ENCODE measurements at regions not wholly inside any gene's neighbourhood (a gene's known extent, or its start where the extent isn't known, plus 50 kb on each side); places are given as distances from the start of the nearest gene placed in this dataset.

- DNase-seq (ENCODE audit: low read depth, low spot score) = no peak
These were observed 299.2 kb upstream of the ZMIZ1 start for GRCh38 chr10:78769526-78769925.

DNA sequence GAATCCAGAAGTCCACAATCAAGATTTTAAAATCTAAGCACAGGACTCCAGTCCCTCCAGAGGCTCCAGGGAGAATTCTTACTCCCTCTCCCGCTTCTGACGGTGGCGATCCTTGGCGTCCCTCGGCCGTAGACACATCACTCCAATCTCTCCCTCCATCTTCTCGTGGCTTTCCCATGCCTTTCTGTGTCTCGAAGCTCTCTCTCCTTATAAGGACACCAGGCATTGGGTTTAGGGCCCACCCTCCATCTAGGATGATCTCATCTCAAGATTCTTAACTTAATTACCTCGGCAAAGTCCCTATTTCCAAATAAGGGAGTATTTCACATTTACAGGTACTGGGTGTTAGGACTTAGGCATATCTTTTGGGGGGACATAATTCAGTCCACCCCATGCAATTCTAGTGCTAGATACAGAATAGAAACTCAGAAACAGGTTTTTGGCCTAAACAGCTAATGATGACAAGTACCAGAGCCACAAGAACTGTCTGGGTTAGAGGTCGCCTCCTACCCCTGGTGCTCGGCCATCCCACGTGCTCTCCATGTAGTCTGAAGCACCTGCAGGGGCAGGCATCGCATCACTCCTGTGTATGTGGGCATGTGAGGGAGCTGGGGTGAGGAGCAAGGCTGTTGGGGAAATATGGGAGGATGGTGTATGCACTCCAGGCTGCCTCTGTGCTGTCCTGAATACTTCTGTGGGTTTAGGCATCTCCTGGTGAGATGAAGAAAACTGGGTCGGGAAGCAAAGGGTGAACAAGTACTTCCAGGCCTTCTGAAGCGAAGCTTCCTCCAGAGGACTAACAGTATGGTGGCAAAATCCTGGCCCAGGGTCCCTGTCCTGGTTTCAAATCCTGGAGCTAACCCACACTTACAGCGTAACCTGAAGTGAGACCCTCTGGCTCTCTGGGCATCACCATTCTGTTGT lies 298.3 kb upstream of the ZMIZ1 start:
- DNase-seq (ENCODE audit: low read depth, low spot score) = no peak

- no peak for DNase-seq (ENCODE audit: low read depth, low spot score)
These were observed 297.5 kb upstream of the ZMIZ1 start for GRCh38 chr10:78771260-78771659.

- DNase-seq (ENCODE audit: low read depth, low spot score) = no peak
These were observed 296.8 kb upstream of the ZMIZ1 start for GRCh38 chr10:78771808-78772455.

DNA sequence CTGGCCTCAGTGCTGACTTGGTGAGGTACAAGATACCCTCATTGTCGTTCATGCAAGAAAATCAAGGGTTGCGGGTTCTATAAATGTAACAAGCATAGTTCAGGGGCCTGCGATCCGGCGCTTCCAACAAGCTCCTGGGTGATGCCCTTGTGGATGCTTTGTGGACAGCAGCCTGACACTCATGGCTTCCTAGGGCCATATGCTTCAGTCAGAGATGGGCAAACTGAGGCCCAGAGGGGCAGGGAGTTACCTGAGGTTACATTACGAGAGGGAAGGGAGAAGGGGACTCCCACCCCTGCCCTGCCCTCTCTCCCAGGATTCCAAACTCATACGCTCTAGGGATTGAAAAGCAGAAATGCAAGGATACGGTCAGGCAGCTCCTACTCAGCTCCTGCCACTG lies 296.3 kb upstream of the ZMIZ1 start:
- no peak for DNase-seq (ENCODE audit: low read depth, low spot score)

GRCh38 chr10:78772986-78773530 lies 295.7 kb upstream of the ZMIZ1 start:
- no peak for DNase-seq (ENCODE audit: low read depth, low spot score)

DNA sequence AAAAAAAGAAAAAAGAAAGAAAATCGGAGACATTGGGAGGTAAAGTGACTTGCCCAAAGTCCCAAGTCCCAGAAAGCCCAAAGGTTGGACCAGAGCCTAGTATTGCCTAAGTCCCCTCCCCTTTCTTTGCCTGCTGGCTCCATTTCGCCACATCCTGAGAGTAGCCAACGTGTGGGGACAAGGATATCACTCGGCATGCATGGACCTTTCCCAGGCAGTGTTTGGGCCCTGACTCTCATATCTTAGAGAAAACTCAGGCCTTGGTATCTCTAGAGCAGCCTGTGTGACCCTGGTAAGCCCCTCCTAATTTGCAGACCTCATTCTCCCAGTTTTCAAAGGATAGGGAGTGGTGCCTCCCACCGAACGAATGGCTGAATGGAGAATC lies 294.2 kb upstream of the ZMIZ1 start:
- no peak for DNase-seq (ENCODE audit: low read depth, low spot score)

DNA sequence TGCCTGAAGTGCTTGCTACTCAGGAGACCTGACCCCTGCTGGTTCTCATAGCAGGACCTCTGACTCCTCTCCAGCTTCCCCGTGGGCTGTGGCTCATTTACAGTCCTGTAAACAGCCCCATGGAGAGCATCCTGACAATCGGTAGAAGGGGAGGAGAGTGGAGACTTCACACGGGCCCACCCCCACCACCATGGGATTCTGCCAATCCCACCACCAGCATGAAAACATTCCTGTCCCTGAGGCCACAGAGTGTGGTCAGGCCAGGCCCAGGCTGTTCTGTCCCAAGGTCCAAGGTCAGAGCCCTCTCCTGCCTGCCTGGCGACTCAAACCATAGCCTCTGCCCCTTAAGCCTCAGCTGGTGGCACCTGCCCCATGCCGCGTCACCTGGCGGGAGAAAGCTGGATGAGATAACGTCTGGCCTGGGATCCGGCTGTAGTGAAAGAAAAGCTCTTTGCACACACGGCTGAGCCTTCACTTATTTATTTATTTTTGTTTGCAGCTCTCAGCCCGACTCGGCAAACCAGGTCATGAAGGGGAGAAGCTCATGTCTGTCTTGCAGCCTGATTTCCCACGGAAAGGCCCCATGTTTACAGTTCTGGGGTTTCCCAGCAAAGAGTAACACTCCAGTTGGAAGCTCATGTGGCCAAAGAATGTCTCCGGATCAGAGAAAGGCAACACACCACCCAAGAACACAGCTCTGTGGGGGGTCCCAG lies 293.6 kb upstream of the ZMIZ1 start:
- peak; percentile 52 for DNase-seq (ENCODE audit: low read depth, low spot score)

DNA sequence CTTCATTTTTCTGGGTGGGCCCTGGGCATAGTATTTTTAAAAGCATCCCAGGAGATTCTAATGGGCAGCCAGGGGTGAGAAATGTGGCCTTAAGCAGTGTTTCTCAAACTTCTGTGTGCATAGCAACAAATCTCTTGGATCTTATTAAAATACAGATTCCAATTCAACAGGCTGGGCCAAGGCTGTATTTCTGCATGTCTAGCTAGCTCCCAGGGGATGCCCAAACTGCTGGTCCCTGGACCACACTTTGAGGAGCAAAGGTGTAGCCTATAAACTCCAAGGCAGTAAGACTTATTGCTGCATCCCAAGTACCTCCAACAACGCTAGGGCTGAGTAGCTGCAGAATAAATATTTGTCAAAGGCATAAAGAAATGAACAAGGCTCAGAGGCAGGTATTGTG lies 292.9 kb upstream of the ZMIZ1 start:
- no peak for DNase-seq (ENCODE audit: low read depth, low spot score)

DNA sequence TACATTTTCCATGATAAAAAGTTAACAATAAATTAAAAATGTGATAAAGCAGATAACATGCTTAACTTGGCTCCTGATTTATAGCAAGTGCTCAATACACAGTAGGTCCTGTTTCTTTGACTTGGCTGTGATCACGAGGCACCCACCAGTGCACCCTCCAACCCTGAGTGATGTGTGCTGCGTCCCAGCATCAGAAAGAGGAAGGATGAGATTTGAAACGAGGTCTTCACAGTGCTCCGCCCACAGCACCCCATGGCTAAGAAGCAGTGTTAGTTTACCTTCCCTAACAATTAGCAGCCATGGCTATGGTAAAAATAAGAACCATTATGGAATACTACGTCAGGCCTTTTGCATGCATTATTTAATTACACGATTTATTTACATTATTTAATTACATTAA lies 292.0 kb upstream of the ZMIZ1 start:
- no peak for DNase-seq (ENCODE audit: low read depth, low spot score)

DNA sequence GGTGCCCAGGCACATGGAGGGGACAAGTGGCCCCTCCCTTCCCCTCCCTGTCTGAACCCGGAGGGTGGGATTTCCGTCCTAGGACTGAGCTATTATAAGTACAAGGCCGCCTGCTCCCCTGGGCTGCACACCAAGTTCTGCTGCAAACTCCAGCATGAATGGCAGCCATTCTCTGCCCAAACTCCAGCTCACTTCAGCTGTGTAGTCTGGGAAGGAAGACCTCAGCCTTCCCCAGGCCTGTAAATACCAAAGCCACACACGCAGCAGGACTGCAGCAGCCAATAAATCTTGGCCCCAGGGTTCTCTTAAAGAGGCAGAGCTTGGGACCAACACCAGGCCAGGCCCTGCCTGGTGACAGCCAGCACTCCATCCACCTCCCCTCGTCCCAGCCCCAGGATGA lies 291.3 kb upstream of the ZMIZ1 start:
- peak; percentile 72 for DNase-seq (ENCODE audit: low read depth, low spot score)

GRCh38 chr10:78777867-78778266 lies 290.9 kb upstream of the ZMIZ1 start:
- DNase-seq (ENCODE audit: low read depth, low spot score) = no peak

GRCh38 chr10:78778444-78779338 lies 290.1 kb upstream of the ZMIZ1 start:
- DNase-seq (ENCODE audit: low read depth, low spot score) = no peak

DNA sequence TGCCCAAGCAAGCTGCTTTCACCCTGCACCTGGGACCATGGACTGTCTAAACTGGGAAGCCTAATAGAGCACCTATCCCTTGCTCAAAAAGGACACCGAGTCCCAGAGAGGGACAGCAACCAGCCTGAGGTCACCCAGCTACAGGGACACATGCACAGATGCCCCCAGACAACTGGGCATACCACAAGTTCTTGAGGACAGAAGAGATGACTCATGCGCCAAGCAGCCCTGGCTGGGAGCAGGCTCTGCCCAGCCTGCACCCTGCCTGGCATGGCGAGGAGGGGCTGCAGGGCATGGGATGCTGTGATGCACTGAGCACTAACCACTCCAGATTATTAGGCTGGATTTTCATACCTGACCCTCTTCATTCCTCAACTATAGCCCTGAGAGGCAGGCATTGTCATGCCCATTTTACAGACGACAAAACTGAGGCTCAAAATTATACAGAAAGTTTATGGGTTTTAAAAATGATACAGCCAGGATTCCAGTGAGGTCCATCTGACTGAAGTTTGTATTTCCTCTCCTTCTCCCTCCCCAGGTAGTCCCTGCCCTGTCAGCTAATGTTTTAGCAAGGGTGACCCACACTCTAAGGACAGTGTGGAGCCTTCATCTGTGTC lies 289.3 kb upstream of the ZMIZ1 start:
- peak; percentile 59 for DNase-seq (ENCODE audit: low read depth, low spot score)

- no peak for DNase-seq (ENCODE audit: low read depth, low spot score)
These were observed 288.2 kb upstream of the ZMIZ1 start for GRCh38 chr10:78780551-78780961.

DNA sequence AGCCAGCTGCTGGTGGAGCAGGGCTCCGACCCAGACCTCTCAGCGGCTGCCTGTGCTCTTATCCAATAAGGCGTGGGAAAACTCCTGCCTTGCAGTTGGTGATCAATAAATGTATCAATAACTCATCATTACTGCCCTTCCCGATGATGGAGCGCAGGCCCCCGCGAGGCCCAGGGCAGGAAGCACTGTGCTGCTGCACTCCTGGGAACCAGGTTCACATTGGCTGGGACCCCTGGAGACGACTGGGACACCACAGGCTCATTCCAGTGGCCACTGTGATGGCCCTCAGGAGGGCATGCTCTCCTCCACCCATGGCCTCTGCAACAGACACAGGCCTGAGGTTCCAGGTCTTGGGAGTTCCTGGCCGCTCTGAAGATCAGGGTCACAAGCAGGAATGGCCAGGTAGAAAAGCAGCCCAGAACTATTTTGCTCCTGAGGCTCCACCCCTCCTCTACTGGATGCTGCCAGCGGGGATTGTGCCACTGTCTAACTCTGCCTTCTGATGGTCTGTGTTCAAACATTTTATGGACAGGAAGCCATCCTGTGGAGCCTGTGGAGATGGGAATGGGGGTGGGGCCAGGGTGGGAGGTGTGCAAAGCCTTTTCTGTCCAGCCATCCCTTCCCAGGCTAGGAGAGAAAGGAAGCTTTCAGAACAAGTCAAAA lies 287.4 kb upstream of the ZMIZ1 start:
- no peak for DNase-seq (ENCODE audit: low read depth, low spot score)

GRCh38 chr10:78781991-78782390 lies 286.8 kb upstream of the ZMIZ1 start:
- no peak for DNase-seq (ENCODE audit: low read depth, low spot score)

DNA sequence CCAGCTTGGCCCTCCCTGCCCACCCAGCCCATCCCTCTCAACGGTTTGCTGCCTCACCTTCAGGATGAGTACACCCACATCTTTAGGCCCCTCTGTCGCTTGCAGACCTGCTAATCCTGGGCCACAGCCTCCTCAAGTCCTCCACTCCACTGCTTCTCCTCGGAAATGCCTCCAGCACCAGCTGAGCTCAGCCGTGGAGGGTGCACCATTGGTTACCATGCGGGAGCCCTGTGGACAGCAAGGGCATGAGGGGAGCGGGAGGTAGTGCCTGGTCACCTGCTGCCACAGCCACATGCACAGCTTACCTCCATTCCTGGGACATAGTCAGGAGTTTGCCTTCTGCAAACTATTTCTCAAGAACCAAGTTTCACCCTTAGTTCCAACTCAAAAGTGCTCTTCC lies 286.3 kb upstream of the ZMIZ1 start:
- no peak for DNase-seq (ENCODE audit: low read depth, low spot score)

- no peak for DNase-seq (ENCODE audit: low read depth, low spot score)
These were observed 285.0 kb upstream of the ZMIZ1 start for GRCh38 chr10:78783753-78784152.

DNA sequence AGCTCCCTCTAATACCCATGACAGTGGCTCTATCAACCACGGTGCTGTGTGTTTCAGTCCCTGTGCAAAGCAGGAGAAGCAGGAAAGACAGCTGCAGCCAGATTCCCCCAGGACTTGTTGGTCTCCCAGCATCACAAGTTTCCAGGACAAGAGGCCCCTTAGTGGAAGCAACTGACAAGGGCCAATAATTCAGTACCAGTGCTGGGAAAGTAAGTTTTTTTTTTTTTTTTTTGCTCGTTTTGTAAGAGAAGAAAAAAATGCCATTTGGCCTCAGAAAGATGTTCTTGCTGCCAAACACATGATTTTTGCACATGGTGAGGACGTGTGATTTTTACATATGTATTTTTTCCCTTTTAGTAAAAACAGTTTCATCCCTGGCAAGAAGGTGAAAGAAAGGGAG lies 284.2 kb upstream of the ZMIZ1 start:
- no peak for DNase-seq (ENCODE audit: low read depth, low spot score)

All from astrocyte of the hippocampus (primary cell).